SU-DHL-6 (cell line): ENCODE measurements at regions not wholly inside any gene's neighbourhood (a gene's known extent, or its start where the extent isn't known, plus 50 kb on each side); places are given as distances from the start of the nearest gene placed in this dataset.

Experiments
- CTCF ChIP-seq: fragments of 200-600 bp; sonication (generic); IDR thresholded peaks from one replicate; pipeline ENCODE4 v1.5.1; 2017; ENCODE audit warnings: antibody characterized with exemption, mild to moderate bottlenecking, low read length, moderate library complexity; ENCODE audit not compliant: insufficient read depth, poor library complexity, severe bottlenecking
- EZH2phosphoT487 ChIP-seq: fragments of 200-600 bp; sonication (generic), shearing (Covaris generic); conservative IDR thresholded peaks from 2 replicates; pipeline ENCODE4 v1.6.1; 2018; ENCODE audit warnings: mild to moderate bottlenecking, antibody characterized with exemption, low read length, moderate library complexity, mixed read lengths

GRCh38 chr3:164200053-164200823 is 878.1 kb downstream of the SI start:
- no peak for TF ChIP-seq CTCF
- no peak for TF ChIP-seq EZH2phosphoT487
